ENCODE measurements at regions not wholly inside any gene's neighbourhood (a gene's known extent, or its start where the extent isn't known, plus 50 kb on each side); places are given as distances from the start of the nearest gene placed in this dataset.

- peak; percentile 14 for DNase-seq (ENCODE audit: low spot score)
- CTCF ChIA-PET, result interaction anchor here (0.7 kb wide), 1 partner anchor 1211 kb away, joined by 4 read pairs; no protein-coding TSS in a partner anchor
- no peaks in the 10 kb centered on the region for H3K9me3 ChIP-seq (ENCODE audit: low read depth, low read length, poor library complexity, severe bottlenecking)
- H3K36me3 ChIP-seq (ENCODE audit: insufficient read depth, low read length, poor library complexity, severe bottlenecking), result no peaks in the 10 kb centered on the region
- TF ChIP-seq CTCF (conservative IDR thresholded peaks at IDR 0.05; ENCODE audit: low read depth, low read length) (no peak), EZH2 (IDR thresholded peaks at IDR 0.05; ENCODE audit: borderline replicate concordance, low read depth, low read length, poor library complexity, severe bottlenecking) (no peak)
- POLR2A ChIA-PET (ENCODE audit: low non-redundant PET), result interaction anchor here (0.6 kb wide), 1 partner anchor 39 kb away, joined by 3 read pairs; no protein-coding TSS in a partner anchor
- no peak overlapping the region for H3K4me3 ChIP-seq (ENCODE audit: low read depth, low read length, poor library complexity, severe bottlenecking)
- intact Hi-C loops (cut with micrococcal nuclease; ENCODE audit: unreplicated experiment), result no loop called here
- no peak overlapping the region for H3K27ac ChIP-seq (ENCODE audit: low read depth, low read length, poor library complexity, severe bottlenecking)
- peaks cover 5% of the 10 kb centered on the region for H3K27me3 ChIP-seq (replicated peaks; ENCODE audit: insufficient read depth, low read depth, low read length, poor library complexity)
- H3K4me1 ChIP-seq (ENCODE audit: insufficient read depth, low read length, poor library complexity, severe bottlenecking), result peaks cover 18% of the 10 kb centered on the region
- BruUV-seq (replicated peaks), result no TSS peak
Measured at GRCh38 chr2:11022591-11023273, 111.0 kb downstream of the KCNF1 start.

- CTCF ChIA-PET, result interaction anchor here (0.6 to 0.7 kb wide), 2 partner anchors 49 to 1212 kb away, joined by 4 to 5 read pairs; no protein-coding TSS in a partner anchor
- H3K36me3 ChIP-seq (ENCODE audit: insufficient read depth, low read length, poor library complexity, severe bottlenecking), result no peaks in the 10 kb centered on the region
- H3K4me1 ChIP-seq (ENCODE audit: insufficient read depth, low read length, poor library complexity, severe bottlenecking), result peaks cover 18% of the 10 kb centered on the region
- no peak overlapping the region for H3K4me3 ChIP-seq (ENCODE audit: low read depth, low read length, poor library complexity, severe bottlenecking)
- TF ChIP-seq CTCF (conservative IDR thresholded peaks at IDR 0.05; ENCODE audit: low read depth, low read length), result no peak
- TF ChIP-seq EZH2 (IDR thresholded peaks at IDR 0.05; ENCODE audit: borderline replicate concordance, low read depth, low read length, poor library complexity, severe bottlenecking), result no peak
- intact Hi-C loops (cut with micrococcal nuclease; ENCODE audit: unreplicated experiment), result no loop called here
- no peaks in the 10 kb centered on the region for H3K9me3 ChIP-seq (ENCODE audit: low read depth, low read length, poor library complexity, severe bottlenecking)
- no TSS peak for BruUV-seq (replicated peaks)
- H3K27ac ChIP-seq (ENCODE audit: low read depth, low read length, poor library complexity, severe bottlenecking), result no peak overlapping the region
- H3K27me3 ChIP-seq (replicated peaks; ENCODE audit: insufficient read depth, low read depth, low read length, poor library complexity), result no peaks in the 10 kb centered on the region
- peak; percentile 30 for DNase-seq (ENCODE audit: low spot score)
- POLR2A ChIA-PET (ENCODE audit: low non-redundant PET), result interaction anchor here (0.6 kb wide), 1 partner anchor 40 kb away, joined by 3 read pairs; no protein-coding TSS in a partner anchor
Measured at GRCh38 chr2:11023326-11024258, 111.9 kb downstream of the KCNF1 start.

- H3K36me3 ChIP-seq (ENCODE audit: insufficient read depth, low read length, poor library complexity, severe bottlenecking), result no peaks in the 10 kb centered on the region
- ChIA-PET POLR2A (ENCODE audit: low non-redundant PET) (no interaction called here), CTCF (no interaction called here)
- no peaks in the 10 kb centered on the region for H3K27me3 ChIP-seq (replicated peaks; ENCODE audit: insufficient read depth, low read depth, low read length, poor library complexity)
- BruUV-seq (replicated peaks), result no TSS peak
- H3K4me3 ChIP-seq (ENCODE audit: low read depth, low read length, poor library complexity, severe bottlenecking), result no peak overlapping the region
- intact Hi-C loops (cut with micrococcal nuclease; ENCODE audit: unreplicated experiment), result no loop called here
- DNase-seq (ENCODE audit: low spot score), result no peak
- TF ChIP-seq EZH2 (IDR thresholded peaks at IDR 0.05; ENCODE audit: borderline replicate concordance, low read depth, low read length, poor library complexity, severe bottlenecking), result no peak
- TF ChIP-seq CTCF (conservative IDR thresholded peaks at IDR 0.05; ENCODE audit: low read depth, low read length), result no peak
- H3K4me1 ChIP-seq (ENCODE audit: insufficient read depth, low read length, poor library complexity, severe bottlenecking), result peaks cover 18% of the 10 kb centered on the region
- H3K9me3 ChIP-seq (ENCODE audit: low read depth, low read length, poor library complexity, severe bottlenecking), result no peaks in the 10 kb centered on the region
- no peak overlapping the region for H3K27ac ChIP-seq (ENCODE audit: low read depth, low read length, poor library complexity, severe bottlenecking)
Measured at GRCh38 chr2:11024259-11024645, 112.5 kb downstream of the KCNF1 start.
